ENCODE measurements at regions not wholly inside any gene's neighbourhood (a gene's known extent, or its start where the extent isn't known, plus 50 kb on each side); places are given as distances from the start of the nearest gene placed in this dataset.
"Not testable (repeated sequence)": the region's sequence is repeated elsewhere in the genome, so short reads cannot be mapped to it uniquely, and the experiment has no call there.

DNA sequence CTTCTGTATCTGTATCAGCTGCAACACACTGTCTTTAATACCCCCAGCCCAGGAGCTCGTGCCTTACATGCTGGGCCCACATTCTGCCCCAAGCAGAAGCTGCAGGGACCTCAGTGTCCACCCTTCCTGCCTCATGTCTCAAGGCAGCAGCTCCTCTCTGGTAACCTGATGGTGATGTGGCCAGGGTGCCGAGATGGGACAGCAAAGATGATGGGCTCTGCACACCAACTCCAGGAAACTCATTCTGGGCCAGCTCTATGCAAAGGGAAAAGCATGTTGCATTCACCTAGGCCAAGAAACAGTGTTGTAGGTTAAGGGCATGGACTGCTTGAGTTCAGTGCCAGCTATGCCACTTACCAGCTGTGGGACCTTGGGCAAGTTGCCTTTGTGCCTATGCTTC lies 79.5 kb upstream of the PRR23C start:
- ATAC-seq (ENCODE audit: insufficient number of reproducible peaks, low FRiP score, low read depth) (no peak), DNase-seq (ENCODE audit: low spot score) (no peak)
- Histone ChIP-seq H3K27ac (no peak overlapping the region), H3K36me3 (no peaks in the 10 kb centered on the region), H3K27me3 (replicated peaks; ENCODE audit: insufficient read depth) (no peaks in the 10 kb centered on the region), H3K9me3 (no peaks in the 10 kb centered on the region), H3K4me3 (no peak overlapping the region), H3K4me1 (ENCODE audit: control insufficient read depth in 1 of 2, low read depth in 2 of 2) (no peaks in the 10 kb centered on the region)
- TF ChIP-seq CTCF (IDR thresholded peaks at IDR 0.05) = no peak

DNA sequence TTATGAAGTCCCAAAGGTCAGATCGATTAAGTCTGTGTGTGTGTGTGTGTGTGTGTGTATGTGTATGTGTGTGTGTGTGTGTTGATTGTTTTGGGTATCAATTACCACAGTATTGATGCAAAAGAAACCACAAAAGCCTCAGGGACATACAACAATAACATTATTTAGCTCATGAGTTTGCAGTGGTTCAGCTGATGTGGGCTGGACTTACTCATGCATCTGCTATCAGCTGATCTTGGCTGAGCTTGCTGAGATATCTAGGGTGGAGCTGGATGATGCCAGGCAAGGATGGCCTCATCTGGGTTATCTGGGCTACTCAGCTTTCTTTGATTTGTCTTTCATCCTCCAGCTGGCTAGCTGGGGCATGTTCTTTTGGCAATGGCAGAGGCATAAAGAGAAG lies 82.4 kb upstream of the PRR23C start:
- no peak overlapping the region for H3K4me3 ChIP-seq
- no peak overlapping the region for H3K27ac ChIP-seq
- no peaks in the 10 kb centered on the region for H3K27me3 ChIP-seq (replicated peaks; ENCODE audit: insufficient read depth)
- no peaks in the 10 kb centered on the region for H3K9me3 ChIP-seq
- no peaks in the 10 kb centered on the region for H3K36me3 ChIP-seq
- DNase-seq (ENCODE audit: low spot score) = no peak
- ATAC-seq (ENCODE audit: insufficient number of reproducible peaks, low FRiP score, low read depth) = no peak
- TF ChIP-seq CTCF (IDR thresholded peaks at IDR 0.05) = no peak
- no peaks in the 10 kb centered on the region for H3K4me1 ChIP-seq (ENCODE audit: control insufficient read depth in 1 of 2, low read depth in 2 of 2)

DNA sequence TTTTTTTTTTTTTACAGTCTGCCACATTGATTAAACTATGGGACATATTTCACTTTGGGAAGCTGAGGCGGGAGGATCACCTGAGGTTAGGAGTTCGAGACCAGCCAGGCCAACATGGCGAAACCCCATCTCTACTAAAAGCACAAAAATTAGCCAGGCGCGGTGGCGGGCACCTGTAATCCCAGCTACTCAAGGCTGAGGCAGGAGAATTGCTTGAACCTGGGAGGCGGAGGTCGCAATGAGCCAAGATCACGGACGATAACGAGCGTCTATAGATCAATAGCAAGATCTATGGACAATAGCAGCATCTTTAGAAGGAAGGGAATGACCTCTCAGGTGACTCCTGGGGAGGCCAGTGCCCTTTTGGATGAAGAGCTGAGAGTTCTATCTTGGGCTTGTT lies 82.9 kb upstream of the PRR23C start:
- H3K27ac ChIP-seq; H3K4me1 ChIP-seq (ENCODE audit: control insufficient read depth in 1 of 2, low read depth in 2 of 2); ATAC-seq (ENCODE audit: insufficient number of reproducible peaks, low FRiP score, low read depth); H3K4me3 ChIP-seq; H3K36me3 ChIP-seq; H3K27me3 ChIP-seq (replicated peaks; ENCODE audit: insufficient read depth); DNase-seq (ENCODE audit: low spot score); H3K9me3 ChIP-seq: not testable (repeated sequence)

- Histone ChIP-seq H3K36me3 (no peaks in the 10 kb centered on the region), H3K9me3 (no peaks in the 10 kb centered on the region), H3K27ac (no peak overlapping the region), H3K4me1 (ENCODE audit: control insufficient read depth in 1 of 2, low read depth in 2 of 2) (no peaks in the 10 kb centered on the region), H3K4me3 (no peak overlapping the region), H3K27me3 (replicated peaks; ENCODE audit: insufficient read depth) (no peaks in the 10 kb centered on the region)
- DNase-seq (ENCODE audit: low spot score) = no peak
- TF ChIP-seq CTCF (IDR thresholded peaks at IDR 0.05) = no peak
- no peak for ATAC-seq (ENCODE audit: insufficient number of reproducible peaks, low FRiP score, low read depth)
Measured at GRCh38 chr3:139128803-139129202, 84.1 kb upstream of the PRR23C start.

GRCh38 chr3:139129892-139130291 lies 85.2 kb upstream of the PRR23C start:
- Histone ChIP-seq H3K9me3 (no peaks in the 10 kb centered on the region), H3K27me3 (replicated peaks; ENCODE audit: insufficient read depth) (no peaks in the 10 kb centered on the region), H3K4me1 (ENCODE audit: control insufficient read depth in 1 of 2, low read depth in 2 of 2) (no peaks in the 10 kb centered on the region), H3K4me3 (no peak overlapping the region), H3K27ac (no peak overlapping the region), H3K36me3 (no peaks in the 10 kb centered on the region)
- DNase-seq (ENCODE audit: low spot score) (no peak), ATAC-seq (ENCODE audit: insufficient number of reproducible peaks, low FRiP score, low read depth) (no peak)
- TF ChIP-seq CTCF (IDR thresholded peaks at IDR 0.05) = no peak

- no peak for TF ChIP-seq CTCF (IDR thresholded peaks at IDR 0.05)
- Histone ChIP-seq H3K27ac (no peak overlapping the region), H3K27me3 (replicated peaks; ENCODE audit: insufficient read depth) (no peaks in the 10 kb centered on the region), H3K9me3 (no peaks in the 10 kb centered on the region), H3K4me3 (no peak overlapping the region), H3K4me1 (ENCODE audit: control insufficient read depth in 1 of 2, low read depth in 2 of 2) (no peaks in the 10 kb centered on the region), H3K36me3 (no peaks in the 10 kb centered on the region)
- ATAC-seq (ENCODE audit: insufficient number of reproducible peaks, low FRiP score, low read depth) (no peak), DNase-seq (ENCODE audit: low spot score) (no peak)
Measured at GRCh38 chr3:139130390-139131140, 85.9 kb upstream of the PRR23C start.
